Stimulated activated CD4-positive, alpha-beta T cell treated with anti-CD3 and anti-CD28 coated beads, Interleukin-4, amount 100 ng/mL, for 4 hours (primary cell): ENCODE measurements at regions not wholly inside any gene's neighbourhood (a gene's known extent, or its start where the extent isn't known, plus 50 kb on each side); places are given as distances from the start of the nearest gene placed in this dataset.
"Not testable (repeated sequence)": the region's sequence is repeated elsewhere in the genome, so short reads cannot be mapped to it uniquely, and the experiment has no call there.

Experiments used
- DNase-seq, 2 experiments: peaks; one replicate each; pipeline ENCODE4 v3.0.0-alpha.2; 2020

GRCh38 chr9:110066929-110067716 lies 140.8 kb downstream of the C9orf152 start:
- no peak for DNase-seq

GRCh38 chr9:110068212-110068611 lies 139.7 kb downstream of the C9orf152 start:
- no peak for DNase-seq

GRCh38 chr9:110069326-110070248 lies 138.4 kb downstream of the C9orf152 start:
- no peak for DNase-seq

GRCh38 chr9:110072597-110073355 lies 135.2 kb downstream of the C9orf152 start:
- no peak for DNase-seq

GRCh38 chr9:110073356-110073905 lies 134.5 kb downstream of the C9orf152 start:
- DNase-seq: no peak

- DNase-seq: no peak
These were observed 130.8 kb downstream of the C9orf152 start for GRCh38 chr9:110076894-110077725.

GRCh38 chr9:110077925-110078324 lies 130.0 kb downstream of the C9orf152 start:
- DNase-seq: no peak

- DNase-seq: no peak
These were observed 129.4 kb downstream of the C9orf152 start for GRCh38 chr9:110078604-110079003.

GRCh38 chr9:110081395-110081794 lies 126.6 kb downstream of the C9orf152 start:
- no peak for DNase-seq

- DNase-seq: no peak
These were observed 124.1 kb downstream of the C9orf152 start for GRCh38 chr9:110083866-110084265.

- DNase-seq: no peak
These were observed 121.4 kb downstream of the C9orf152 start for GRCh38 chr9:110086537-110086936.

- DNase-seq: no peak
These were observed 120.4 kb downstream of the C9orf152 start for GRCh38 chr9:110087605-110088004.

- no peak for DNase-seq
These were observed 119.9 kb downstream of the C9orf152 start for GRCh38 chr9:110088099-110088498.

- DNase-seq: no peak
These were observed 118.1 kb downstream of the C9orf152 start for GRCh38 chr9:110089681-110090370.

- no peak for DNase-seq
These were observed 115.2 kb downstream of the C9orf152 start for GRCh38 chr9:110092792-110093191.

- DNase-seq: no peak
These were observed 114.5 kb downstream of the C9orf152 start for GRCh38 chr9:110093417-110093816.

GRCh38 chr9:110093871-110094270 lies 114.1 kb downstream of the C9orf152 start:
- DNase-seq: no peak

- DNase-seq: no peak
These were observed 112.8 kb downstream of the C9orf152 start for GRCh38 chr9:110095161-110095595.

- DNase-seq: no peak
These were observed 112.2 kb downstream of the C9orf152 start for GRCh38 chr9:110095776-110096175.

GRCh38 chr9:110096674-110097073 lies 111.3 kb downstream of the C9orf152 start:
- DNase-seq: not testable (repeated sequence)
